ENCODE measurements at regions not wholly inside any gene's neighbourhood (a gene's known extent, or its start where the extent isn't known, plus 50 kb on each side); places are given as distances from the start of the nearest gene placed in this dataset.

DNA sequence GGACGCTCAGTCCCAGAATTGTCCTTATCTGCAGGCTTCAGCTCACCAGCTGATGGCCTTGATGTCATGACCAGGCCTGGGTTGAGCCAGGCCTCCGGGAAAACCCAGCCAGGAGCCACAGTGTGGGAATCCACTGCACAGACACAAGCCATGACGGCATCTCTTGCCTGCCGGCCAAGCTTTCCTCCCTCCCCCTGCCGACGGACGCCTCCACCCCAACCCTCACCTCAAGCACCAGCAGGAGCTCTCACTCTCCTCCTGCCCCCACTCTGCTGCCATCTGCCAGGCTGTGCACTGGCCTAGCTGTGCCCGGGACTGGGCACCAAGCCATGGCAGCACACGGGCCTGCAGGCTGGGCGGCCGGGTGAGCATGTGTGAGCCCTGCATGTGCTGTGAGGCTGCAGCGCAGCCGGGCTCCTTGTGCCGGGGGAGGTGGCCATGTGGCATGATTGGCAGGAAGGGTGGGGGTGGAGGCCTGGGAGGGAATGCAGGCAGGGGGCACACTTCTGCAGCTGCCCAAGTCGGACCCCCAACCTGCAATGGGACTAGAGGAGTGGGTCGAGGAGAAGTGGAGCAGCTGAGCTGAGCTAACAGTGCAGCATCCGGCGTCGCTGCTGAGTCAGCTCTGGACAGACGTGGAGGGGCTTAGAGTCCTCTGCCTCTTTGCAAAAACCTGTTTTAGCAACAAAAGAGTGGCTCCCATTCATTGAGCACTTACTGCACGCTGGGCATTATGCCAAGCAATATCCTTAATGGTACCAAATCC lies 268.5 kb downstream of the CBLN1 start:
- peak; percentile 61 to 87 for ATAC-seq
- DNase-seq = peak; percentile 33
- intact Hi-C loops (cut with DNase I) = no loop called here

DNA sequence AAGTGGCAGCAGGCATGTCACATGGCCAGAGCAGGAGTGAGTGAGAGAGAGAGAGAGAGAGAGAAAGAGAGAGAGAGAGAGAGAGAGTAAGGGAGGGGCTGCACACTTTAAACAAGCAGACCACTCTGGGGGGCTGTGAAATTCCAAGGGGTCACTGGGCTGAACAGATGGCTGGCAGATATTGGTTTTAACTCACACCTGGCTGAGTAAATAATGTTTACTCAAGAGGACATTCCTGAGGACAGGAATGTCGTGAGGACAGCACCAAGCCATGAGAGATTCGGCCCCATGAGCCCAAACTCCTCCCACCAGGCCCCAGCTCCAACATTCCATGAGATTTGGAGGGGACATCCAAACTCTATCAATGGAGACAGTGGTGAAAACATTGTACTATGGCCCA lies 269.7 kb downstream of the CBLN1 start:
- intact Hi-C loops (cut with DNase I) = no loop called here
- no peak for ATAC-seq
- no peak for DNase-seq

DNA sequence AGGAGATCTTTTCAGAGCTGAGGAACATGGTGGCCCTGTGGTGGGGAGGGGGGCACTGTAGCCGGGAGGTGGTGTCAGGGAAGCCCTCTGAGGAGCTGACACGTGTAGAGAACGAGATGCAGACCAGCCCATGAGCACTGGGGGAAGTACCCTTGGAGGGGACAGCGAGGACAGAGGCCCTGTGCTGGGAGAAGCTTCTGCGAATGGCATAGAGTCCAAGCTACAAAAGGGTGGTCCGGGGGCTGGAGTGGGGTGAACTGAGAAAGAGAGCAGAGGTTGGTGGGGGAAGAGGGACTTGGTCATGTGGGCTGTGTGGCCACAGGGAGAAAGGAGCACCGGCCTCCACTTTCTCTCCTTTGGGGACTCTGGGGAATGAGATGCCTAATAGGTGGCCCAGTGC lies 270.8 kb downstream of the CBLN1 start:
- intact Hi-C loops (cut with DNase I) = no loop called here
- DNase-seq (no peak), ATAC-seq (no peak)

DNA sequence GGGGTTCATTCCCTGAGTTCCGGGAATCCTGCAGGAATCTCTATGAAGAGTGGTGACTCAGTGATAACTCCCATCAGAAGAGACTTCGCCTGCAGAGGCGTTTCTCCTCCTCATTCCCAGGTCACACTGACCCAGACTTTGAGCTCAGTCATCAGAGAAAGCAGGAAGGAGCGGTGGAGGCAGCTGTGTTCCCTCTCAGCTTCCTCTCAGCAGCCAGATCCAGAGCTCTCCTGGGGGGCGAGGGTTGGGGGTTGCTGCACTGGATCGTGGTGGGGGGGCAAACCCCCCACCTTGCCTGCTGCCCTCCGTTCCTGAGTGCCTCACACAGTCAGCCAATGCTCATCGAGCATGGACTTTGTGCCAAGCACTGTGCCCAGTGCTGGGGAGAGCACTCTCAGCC lies 271.2 kb downstream of the CBLN1 start:
- peak in 1 of 2 donors; percentile 56 for ATAC-seq
- DNase-seq = no peak
- intact Hi-C loops (cut with DNase I) = no loop called here

DNA sequence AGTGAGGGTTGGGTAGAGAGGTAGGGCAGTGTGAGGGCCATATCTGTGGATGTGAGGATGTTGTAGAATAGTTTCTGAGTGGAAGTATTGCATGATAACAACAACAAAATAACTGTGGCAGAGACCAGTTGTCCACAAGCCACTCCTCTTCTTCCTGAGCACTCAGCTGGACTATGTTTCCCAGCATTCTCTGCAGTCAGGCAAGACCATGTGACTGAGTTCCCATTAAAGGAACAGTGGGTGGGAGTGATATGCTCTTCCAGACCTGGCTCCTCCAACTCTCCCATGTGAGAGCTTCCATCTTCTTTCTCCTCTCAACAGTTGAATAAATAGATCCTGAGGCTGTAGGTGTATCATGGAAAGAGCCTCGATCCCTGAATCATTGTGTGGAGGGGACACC lies 272.4 kb downstream of the CBLN1 start:
- ATAC-seq = no peak
- DNase-seq = no peak
- intact Hi-C loops (cut with DNase I) = no loop called here

DNA sequence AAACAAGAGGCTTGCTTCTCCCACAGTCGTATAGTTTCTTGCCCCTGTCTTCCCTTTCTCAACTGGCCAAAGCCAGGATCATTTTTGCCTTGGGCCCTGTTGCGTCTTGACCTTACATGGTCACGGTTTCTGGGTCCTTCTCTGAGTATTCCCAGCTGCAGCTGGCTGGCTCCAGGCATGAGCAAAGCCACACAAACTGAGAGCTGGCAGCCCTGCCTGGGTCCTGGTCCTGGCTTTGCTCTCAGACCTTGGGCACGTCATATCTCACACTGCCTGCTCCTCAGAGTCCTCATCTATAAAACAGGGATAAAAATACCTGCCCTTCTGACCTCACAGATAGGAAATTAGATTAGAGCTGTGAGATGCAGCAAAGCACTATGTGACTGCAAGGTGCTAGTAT lies 277.6 kb downstream of the CBLN1 start:
- ATAC-seq (no peak), DNase-seq (no peak)
- intact Hi-C loops (cut with DNase I) = no loop called here

DNA sequence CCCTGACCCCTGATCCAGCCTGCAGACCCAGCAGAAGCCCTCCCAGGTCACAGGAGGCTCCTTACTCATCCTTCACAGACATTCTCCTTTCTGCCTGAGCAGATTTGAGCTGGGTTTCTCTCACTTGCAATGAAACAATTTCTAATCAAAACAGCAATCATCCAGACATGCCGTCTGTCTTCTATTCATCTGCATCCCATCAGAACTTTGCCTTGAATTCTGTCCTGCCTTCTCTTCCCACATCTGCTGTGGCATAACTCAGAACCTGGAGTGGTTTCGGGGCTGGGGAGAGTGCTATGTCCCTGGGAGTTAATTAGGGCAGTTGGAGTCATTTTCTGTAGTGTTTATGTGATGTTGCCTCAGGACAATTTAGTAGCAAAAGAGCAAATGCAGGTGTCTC lies 278.6 kb downstream of the CBLN1 start:
- no peak for DNase-seq
- intact Hi-C loops (cut with DNase I) = no loop called here
- ATAC-seq = no peak

DNA sequence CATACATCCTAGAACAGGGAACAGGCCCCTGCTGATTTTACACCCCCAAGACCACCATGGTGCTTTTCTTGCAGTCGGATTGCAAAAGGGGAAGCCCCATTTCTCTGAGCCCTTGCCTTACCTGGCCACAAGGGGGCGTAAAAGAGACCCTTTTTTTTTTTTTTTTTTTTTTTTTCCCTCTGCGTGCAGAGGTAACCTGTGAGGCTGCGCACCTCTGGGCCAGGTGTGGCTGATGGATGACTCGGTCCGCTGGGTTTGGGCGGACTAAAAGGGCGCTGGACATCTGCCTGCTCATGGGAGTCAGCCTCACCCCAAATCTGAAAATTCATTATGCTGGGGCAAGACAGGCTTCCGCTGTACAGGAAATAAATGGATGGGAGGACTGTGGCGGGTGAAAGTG lies 281.0 kb downstream of the CBLN1 start:
- intact Hi-C loops (cut with DNase I) = no loop called here
- DNase-seq (no peak), ATAC-seq (no peak)

DNA sequence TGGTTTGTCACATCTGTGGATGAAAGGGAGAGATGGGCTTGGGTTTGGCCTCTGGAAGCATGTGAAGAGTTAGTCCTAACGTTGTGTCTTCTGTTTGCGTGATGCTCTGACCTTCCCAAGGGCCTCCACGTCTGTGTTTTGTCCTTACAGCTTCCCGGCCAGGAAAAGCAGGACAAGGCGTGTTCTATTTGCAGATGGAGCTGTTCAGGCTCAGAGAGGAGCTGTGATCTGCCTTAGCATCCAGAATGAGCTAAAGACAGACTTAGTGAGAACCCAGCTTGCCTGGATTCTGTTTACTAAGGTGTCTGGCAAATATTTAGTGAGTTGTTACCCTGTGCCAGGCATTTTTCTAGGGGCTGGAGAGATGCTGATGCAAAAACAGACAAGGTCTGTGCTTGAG lies 282.1 kb downstream of the CBLN1 start:
- intact Hi-C loops (cut with DNase I) = no loop called here
- DNase-seq (no peak), ATAC-seq (no peak)

DNA sequence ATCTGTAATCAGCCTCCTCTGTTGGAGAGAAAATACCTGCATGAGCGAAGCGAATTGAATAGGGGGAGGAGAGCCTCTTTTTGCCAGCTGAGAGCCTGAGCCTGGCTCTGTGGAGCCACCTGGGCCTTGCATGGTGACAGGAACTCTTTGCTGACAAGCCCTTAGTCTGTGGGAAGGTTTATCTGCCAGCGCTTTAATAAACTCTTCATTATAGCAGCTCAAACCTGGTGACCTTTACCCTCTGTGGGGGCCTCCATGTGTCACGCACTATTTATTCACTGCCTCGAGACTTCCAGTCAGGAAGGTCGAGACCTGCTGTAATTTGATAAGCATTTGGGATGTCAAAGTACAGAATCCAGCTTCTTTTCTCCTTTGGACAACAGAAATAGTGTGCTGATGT lies 282.6 kb downstream of the CBLN1 start:
- DNase-seq = no peak
- no peak for ATAC-seq
- intact Hi-C loops (cut with DNase I) = no loop called here

DNA sequence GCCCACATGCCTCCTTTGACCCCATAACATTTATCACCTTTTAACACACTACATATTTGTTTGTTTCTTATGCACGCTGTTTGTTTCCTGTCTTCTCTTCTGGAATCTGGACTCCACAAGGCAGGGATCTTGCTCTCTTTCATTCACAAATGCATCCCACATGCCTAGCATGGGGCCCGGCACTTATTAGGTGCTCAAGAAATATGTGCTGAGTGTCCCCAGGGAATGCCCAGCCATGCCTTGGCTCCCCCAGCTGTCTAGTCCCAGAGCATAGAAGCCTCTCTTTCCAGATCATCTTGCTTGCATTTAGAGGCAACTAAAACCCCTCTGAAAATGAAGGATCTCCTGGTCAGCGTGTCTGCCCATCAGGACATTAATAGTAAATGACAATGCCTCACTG lies 283.7 kb downstream of the CBLN1 start:
- DNase-seq (no peak), ATAC-seq (no peak)
- intact Hi-C loops (cut with DNase I) = no loop called here

DNA sequence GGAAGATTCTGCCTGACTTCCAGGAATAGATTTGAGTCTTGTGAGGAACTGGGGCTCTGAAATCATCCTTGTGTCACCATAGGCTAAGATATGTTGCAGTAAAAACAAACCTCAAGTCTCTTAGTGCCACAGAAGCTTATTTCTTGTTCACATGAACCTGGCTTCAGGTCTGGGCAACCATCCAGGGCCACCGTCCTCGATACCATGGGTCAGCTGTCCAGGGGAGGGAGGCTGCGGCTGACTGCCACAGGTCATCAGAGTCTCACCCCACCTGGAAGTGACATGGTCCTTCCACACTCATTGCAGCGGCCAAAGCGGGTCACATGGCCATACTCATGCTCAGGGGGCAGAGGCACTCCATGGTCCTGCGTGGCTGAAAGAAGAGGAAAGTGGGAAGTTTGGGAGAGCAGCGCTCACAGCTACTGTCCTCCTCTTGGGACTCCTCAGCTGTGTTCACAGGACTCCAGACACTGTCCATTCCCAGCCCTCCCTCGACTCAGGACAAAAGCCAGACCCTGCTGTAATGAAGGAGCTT lies 284.5 kb downstream of the CBLN1 start:
- ATAC-seq (no peak), DNase-seq (no peak)
- intact Hi-C loops (cut with DNase I) = no loop called here

DNA sequence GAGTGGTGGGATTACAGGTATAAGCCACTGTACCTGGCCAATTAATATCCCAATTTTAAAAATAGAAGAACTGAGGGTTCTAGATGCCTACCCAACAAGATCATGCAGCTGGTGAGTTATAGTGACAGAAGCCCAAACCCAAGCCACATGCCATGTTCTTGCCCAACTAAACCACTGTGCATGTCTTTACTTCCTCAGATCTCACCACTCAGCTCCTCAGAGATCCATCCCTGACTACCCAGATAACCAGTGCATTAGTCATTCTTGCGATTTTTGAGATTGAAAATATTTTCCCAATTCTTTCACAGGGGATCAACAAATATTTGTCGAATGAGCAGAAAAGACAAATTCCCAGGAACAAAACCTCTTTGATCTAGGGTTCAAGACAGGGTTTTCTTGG lies 303.1 kb downstream of the CBLN1 start:
- intact Hi-C loops (cut with DNase I) = no loop called here
- ATAC-seq (no peak), DNase-seq (no peak)

DNA sequence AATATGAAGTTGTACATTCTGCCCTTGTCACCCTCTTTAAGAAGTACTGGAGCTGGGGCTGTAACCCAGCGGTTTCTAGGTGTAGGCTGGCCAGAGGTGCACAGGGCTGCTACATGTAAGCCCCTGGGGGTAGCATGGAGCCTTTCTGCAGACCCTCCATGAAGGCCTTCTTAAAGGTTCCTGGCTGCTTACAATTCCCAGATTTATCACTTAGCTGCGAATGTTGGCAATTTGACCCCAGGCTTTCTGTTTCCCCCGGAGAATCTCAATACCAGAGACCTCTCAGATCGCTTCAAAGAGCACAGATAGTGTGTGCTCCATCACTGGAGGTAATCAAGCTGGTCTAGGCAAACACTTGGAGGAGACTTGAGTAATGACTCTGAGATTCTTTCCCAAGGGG lies 309.4 kb downstream of the CBLN1 start:
- ATAC-seq (no peak), DNase-seq (no peak)
- intact Hi-C loops (cut with DNase I) = no loop called here

DNA sequence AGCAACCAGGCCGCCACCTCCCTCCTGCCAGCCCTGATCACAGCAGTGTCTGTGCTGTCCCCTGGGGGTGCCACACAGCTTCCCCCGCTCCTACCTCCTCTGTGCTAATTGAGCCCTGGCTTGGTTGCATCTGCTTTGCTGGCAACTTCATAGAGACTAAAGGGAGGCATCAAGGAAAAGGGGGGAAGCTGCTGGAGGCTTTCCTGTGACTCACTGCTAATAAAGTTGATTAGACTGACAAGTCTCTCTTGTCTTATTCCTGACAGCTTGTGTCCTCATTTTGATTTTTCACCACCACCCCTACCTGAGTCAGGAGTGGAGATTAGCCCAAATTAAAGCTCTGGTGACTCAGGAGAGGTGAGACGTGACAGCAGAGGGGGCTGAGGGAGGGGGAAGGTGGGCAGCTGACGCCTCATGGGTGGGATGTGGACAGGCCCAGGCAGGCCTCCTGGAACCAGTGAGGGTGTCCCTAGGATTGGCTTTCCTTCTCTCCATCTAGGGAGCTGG lies 310.0 kb downstream of the CBLN1 start:
- ATAC-seq (no peak), DNase-seq (no peak)
- intact Hi-C loops (cut with DNase I) = no loop called here

DNA sequence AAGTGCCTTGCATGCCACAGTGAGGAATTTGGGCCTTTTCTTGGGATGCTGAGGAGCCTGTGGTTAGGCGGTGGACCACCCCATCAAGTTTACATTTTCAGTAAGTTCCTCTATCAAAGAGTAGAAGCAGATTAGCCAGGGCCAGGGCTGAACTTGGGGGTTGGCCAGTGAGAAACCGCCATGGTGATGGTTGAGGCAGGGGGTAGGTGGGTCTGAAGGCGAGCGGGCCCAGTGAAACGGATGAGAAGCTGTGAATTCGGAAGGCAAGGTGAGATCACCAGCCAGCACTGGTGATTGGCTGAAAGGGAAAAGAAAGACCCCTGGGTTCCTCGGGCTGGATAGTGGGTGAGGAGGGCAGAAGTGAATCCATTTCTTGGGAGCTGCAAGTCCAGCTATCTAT lies 311.4 kb downstream of the CBLN1 start:
- no peak for ATAC-seq
- DNase-seq = no peak
- intact Hi-C loops (cut with DNase I) = no loop called here

DNA sequence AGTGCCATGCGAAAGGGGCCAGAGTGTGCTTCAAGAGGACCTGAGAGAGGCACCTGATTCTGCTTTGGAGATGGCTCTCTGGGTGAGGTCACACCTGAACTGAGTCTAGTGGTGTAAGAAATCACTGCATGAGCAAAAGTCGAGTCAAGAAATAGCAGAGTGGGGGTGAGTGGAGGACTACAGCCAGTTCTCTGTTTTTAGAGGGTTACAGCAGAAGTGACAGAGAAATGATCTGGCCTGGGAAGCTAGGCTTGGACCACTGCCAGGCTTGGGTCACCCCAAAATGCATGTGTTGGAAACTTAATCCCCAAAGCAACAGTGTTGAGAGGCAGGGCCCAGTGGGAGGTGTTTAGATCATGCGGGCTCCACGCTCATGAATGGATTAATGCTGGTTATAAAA lies 312.0 kb downstream of the CBLN1 start:
- intact Hi-C loops (cut with DNase I) = no loop called here
- DNase-seq = no peak
- ATAC-seq = no peak

DNA sequence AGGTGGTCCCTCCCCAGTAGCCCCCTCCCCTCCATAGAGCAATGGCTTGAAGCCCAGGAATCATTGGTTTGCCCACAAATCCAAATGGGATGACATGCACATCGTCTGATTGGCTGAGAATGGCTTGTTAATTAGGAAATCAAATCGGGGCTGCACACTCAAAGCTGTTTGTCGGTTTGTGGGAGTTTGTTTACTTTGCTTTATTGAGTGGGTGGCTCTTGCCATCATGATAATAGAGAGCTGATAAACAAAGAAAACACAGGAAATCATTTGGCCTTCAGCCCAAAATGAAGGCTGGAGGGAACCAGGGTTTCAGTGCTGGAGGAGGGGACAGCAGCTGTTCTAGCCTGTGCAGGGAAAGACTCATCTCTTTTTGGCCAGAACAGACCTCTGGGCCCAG lies 316.3 kb downstream of the CBLN1 start:
- ATAC-seq = no peak
- intact Hi-C loops (cut with DNase I) = no loop called here
- no peak for DNase-seq

DNA sequence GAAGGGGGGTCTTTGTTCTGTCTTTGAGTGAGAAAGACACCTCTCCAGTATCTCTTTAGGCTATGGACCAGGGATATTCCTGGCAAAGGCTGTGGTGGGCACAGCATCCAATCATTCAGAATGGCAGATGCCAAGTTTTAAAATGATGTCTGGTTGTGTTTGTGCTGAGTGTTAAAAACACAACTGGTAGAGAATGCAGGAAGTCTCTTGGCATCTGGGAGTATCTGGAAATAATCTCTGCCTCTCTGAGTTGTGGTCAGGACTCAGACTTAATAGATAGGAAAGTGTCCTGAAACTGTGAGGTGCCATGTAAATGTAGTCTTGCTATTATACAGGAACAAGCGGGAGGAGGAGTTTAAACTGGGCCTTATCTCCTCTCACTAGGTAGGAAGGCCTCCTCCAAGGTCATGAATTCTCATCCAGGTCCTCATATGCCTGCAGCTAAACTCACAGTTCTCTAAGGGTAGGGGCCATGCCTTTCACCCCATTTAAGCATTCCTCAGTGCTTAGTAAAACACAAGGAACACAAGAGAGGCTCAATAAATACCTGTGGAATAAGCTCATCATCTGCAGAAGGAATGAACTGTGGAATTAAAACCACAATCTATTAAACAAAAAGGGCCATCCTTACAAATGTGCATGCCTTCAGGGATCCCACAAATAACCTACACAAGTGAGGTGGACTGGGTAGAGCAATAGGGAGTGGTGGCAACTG lies 317.6 kb downstream of the CBLN1 start:
- intact Hi-C loops (cut with DNase I) = no loop called here
- ATAC-seq = peak in 1 of 2 donors; percentile 53

DNA sequence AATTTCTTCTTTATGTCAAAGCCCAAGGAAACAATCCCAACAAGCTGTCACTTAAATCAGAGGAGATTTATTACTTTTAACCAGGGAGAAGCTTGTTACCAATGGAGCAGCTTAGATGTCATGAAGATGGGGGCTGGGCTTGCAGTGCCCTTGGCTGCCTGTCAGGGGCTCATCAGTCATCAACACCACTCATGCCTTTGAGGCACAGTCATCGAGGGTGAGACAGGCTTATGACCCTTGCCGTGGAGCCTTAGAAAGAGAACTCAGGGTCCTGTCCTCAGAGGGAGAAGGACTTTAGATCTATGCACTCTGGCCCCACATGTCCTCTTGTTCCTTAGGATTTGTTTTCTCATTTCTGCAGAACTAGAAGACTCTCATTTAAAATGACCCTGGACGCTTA lies 318.3 kb downstream of the CBLN1 start:
- DNase-seq = no peak
- intact Hi-C loops (cut with DNase I) = no loop called here
- peak in 1 of 2 donors; percentile 77 for ATAC-seq

More for the DNA sequence above, 317.6 kb downstream of the CBLN1 start:
- DNase-seq = no peak

DNA sequence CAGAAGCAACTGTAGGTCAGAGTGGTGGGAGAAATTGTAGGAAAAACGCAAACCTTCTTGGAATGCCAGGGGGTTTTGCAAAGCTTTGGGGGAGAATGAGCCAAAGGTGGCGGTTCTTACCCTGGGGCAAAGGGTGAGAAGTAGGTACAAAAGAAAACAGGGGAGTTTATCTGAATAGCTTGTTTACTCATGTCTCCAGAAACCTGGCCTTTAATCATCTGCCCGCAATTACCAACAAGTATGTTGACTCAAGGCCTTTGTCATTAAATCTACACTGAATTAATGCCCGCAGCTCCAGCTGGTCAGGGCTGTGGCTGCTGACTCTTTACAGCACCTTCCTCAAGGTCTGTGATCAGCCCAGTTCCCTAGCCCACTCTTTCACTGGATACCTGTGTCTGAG lies 320.1 kb downstream of the CBLN1 start:
- DNase-seq (no peak), ATAC-seq (no peak)
- intact Hi-C loops (cut with DNase I) = no loop called here
